HG03439 (cell line): ENCODE measurements at regions not wholly inside any gene's neighbourhood (a gene's known extent, or its start where the extent isn't known, plus 50 kb on each side); places are given as distances from the start of the nearest gene placed in this dataset.
"Not testable (repeated sequence)": the region's sequence is repeated elsewhere in the genome, so short reads cannot be mapped to it uniquely, and the experiment has no call there.

Source experiments
- ATAC-seq: cut with Tn5 transposase; IDR thresholded peaks from one replicate; pipeline ENCODE4 v1.9.1; 2021; ENCODE audit warnings: mild to moderate bottlenecking, moderate library complexity; ENCODE audit not compliant: unreplicated experiment

DNA sequence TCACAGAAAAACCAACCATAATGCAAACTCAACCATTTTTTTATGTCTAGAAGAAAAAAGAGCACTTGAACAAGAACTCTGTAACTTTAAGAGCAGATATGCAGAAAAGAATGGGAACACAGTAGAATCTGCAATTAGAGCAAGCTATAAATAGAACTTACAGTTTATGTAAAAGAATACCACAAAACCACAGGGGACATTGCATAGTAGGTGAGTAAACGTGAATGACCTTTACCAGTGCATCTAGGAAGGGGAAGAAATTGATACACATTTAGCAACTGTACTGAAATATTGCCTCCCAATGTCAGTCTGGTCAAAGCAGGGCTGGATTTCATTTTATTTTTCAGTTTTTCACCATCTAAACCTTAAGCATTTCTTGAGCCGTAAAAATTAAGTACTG, 242.2 kb upstream of the EDNRB start:
- ATAC-seq: peak; percentile 94

DNA sequence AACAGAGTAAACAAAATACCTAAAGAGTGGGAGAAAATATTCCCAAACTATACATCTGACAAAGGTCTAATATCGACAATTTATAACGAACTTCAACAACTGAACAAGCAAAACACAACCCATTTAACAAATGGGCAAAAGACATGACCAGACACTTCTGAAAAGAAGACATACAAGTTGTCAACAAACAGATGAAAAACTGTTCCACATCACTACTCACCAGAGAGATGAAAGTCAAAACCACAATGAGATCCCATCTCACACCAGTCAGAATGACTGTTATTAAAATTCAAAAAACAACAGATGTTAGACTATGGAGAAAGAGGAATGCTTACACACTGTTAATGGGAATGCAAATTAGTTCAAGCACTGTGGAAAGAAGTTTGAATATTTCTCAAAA, 233.8 kb upstream of the EDNRB start:
- no peak for ATAC-seq

DNA sequence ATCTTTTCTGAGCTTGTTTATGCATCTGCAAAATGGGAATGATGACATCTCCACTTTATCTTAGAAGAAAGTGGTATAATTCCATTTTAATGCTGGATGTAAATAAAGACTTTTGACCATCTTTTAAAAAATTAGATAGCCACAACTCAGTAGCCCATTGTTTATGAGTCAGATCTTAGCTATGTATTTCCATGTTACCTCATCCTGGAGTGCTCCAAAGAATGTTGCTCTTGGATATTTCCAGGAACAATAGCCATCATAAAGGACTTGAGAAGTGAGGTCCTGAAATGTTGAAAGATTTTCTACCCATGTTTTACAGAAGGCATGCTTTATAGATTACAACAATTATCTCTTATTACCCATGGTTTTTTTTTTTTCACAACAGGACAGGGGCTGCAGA, 229.3 kb upstream of the EDNRB start:
- ATAC-seq: no peak

DNA sequence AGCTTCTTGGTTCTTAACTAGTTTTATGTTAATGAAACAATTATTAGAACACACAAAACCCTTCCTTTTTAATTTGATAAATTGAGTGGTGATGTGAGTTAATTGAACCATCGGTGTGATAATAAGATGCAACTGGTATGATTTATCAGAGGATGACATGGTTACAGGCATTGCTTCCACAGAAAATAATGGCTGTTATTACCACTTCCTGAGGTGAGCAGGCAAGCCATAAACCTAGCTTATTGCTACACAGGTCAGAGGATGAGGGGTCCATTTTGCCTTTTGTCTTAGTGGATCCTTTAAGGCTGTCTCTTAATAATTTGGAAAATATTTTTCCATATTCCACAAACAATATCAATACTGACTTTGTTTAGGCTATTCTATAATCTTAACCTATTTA, 226.6 kb upstream of the EDNRB start:
- ATAC-seq: no peak

DNA sequence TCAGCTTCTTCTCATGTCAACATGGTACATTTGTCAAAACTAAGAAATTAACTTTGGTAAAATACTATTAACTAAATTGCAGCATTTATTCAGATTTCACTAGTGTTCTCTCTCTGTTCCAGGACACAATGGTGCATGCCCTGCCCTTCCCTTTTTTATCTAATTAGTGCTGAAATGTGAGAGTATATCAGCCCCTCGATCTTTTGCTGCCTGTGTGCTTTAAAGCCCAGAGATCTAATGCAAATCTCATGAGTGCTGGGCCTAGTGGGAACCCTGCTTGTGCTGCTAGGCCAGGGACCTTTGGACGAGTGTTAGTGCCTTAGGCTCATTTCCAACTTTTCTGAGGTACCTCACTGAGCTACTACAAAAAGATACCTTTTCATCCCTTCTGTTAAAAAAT, 221.1 kb upstream of the EDNRB start:
- no peak for ATAC-seq

DNA sequence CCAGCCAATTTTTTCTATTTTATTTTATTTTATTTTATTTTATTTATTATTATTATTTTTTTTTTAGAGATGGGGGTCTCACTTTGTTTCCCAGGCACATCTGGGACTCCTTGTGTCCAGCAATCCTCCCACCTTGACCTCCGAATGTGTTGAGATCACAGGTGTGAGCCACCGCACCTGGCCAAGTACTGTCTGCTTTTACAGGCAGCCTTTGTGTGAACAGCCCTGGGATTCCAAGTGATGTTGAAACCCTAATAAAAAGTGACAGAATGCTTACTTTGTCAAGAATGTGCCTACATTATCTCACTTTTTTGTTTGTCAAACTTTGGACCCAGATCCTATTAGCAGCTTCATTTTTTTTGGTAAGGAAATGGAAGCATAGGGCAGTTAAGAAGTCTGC, 220.1 kb upstream of the EDNRB start:
- ATAC-seq: no peak

DNA sequence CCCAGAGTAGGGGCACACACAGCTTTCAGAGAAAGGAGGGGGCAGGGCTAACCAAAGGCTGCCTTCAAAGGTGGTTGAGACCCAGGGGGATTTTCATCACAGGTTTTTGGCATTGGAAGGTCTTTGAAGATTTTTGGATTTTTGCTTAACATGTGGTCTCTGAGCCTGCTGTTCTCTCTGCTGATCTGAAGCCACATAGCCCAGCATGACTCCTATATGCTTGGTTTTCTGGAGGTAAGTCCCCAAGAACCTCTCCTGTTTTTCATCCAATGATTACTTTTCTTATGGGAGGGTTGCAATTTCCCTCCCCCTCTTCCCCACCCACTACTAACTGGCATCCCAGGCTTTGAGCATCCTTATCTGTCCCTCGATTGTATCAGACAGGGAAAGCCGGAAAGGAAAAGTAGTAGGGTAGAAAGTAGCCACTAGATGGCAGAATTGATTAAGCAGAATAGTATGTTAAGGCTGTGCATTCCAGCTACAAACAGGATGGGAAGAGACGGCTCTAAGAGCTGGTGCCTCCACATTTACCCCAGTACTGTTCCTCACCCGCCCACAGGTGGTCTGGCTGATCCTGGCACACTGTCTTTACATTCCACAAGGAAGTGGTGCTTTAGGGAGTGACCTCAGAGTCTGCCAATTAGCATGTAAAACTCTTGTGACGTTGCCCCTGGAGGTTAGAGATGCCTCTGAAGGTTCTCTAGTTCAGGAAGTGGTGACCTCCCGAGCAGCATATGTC, 218.9 kb upstream of the EDNRB start:
- ATAC-seq: peak; percentile 87

DNA sequence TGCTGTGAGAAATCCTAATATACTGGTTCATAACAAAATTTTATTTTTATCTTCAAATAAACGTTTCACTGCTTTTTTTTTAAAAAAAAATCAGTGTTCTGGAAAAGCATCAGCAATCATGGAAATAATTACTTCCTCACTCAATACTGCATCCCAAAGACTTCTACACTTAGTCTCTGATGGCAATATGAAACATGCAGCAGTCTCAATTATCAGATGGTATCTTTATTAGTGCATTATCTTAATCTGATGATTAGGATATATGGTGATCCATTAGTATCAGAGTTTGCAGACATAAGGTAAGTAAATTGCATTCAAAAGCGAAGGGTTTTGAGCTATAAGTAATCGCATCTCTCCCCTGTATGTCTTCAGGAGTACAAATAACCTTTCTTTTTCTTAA, 218.3 kb upstream of the EDNRB start:
- no peak for ATAC-seq

DNA sequence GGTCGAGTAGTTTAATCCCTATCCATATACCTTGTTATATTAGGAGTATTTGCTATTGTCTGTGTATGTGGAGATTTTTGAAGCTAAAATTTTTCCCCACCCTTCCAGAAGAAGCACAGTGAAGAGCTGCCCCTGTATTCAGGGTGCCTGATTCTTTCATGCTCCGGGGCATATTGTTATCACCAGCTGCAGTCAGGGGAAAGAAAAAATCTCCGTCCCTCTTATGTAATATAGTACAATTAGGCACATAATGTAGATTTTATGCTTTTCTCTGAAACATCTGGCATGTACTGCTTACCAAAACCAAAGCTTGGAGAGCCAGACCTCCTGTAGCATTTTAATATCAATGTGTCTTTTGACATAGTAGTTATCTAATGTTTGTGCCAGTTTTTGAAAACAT, 214.9 kb upstream of the EDNRB start:
- no peak for ATAC-seq

DNA sequence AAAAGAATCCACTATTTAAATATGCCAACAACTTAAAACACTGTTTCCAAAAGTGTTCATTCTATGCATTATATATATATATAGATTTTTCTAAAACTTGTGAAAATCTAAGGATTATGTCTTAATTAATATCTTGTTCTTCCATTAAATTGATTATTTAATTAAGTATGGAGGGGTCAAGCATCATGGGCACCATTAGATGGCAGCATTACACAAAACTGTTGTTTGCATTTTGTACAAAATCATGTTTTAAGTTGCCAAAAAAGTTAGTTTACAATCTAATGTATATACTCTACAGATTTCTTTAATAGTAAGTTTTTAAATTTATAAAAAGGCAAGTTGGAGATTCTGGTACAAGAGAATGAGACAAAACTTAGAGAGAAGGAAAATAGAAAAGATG, 213.2 kb upstream of the EDNRB start:
- no peak for ATAC-seq

DNA sequence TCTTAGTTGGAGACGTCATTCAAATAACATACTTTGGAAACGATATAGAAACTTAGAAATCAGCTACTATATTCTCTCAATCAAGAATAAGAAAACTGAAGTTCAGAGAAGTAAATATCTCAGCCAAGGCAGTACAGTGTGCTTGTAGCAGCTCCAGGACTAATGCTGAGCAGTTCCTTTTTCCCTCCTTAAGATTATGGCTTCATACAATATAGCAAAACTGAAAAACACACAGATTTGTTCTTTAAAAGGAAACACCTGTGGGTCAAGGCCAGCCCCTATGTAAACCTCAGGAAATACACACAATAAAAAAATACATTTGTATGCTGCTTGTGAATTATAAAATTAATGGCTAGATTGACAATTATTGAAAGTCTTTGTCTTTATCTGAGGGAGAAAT, 212.7 kb upstream of the EDNRB start:
- ATAC-seq: no peak

DNA sequence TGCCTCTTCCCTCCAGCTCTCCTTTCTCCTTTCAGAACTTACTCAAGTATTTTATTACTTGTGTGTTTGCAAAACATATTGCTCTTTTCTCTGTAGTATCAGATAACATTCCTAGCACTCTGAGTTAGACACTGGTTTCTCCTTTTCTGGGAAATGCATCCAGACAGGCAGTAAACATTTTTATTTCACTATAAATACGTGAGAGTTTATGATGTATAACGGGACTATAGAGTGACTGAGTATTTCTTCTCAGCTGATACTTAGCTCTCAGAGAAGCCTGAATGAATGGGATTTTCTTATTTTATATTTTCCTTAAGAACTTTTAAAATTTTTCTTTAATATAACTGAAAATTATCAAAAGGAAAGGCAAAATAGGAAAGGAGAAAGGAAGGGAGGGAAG, 211.2 kb upstream of the EDNRB start:
- no peak for ATAC-seq

DNA sequence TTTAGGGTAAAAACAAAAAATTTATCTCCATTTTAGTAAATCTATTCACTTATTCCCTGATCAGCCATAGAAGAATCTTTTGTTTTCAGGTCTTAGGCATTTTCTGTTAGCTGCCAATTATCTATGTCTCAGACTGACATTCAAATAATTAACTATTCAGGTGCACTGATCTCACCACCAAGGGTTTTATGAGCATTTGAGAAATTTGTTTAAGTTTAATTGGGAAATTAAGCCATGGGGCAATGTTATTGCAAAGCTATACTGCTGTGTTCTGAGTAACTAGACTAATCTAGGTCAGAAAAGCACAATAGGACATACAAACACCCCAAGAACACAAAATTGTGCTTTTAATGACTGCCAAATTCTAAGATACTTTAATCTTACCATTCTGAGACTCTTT, 210.7 kb upstream of the EDNRB start:
- ATAC-seq: no peak

DNA sequence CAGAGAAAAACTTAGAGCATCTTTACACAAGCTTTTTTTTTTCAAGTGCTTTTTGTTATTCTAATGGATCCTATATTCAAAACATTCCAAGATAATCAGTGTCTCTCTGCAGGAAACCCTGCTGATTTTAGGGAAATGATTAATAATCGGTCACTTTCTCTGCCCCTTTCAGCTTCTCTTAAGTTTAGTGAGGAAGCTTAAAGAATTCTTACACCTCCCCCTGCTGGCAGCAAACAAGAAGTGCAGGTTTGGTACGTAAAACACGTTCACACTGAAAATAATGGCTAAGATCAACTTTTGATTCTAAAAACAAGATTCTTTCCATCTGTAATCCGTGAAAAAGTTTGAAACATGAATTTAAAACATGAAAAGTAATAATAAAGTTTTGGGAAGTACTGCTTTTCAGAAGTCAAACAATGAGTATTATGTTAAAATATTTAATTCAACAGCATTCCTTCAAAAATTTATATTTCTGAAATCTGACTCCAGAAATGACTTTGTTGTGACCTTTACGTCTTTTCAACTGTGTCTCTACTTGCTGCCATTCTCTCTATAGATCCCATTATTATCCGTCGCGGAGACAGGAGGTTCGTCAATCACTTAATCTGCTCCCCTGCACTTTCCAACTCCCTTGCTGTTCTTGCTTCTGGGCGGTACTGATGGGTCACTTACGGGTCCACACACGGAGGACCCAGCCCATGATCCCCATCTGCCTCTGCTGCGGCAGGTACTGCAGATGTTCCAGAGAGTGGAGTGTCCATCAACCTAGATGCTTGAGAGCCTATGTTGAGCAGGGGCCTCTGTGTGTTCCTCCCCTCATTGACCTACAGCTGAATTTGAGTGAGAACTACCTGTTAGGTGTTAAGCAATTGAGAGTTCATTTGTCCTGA, 203.1 kb upstream of the EDNRB start:
- ATAC-seq: peak; percentile 67

DNA sequence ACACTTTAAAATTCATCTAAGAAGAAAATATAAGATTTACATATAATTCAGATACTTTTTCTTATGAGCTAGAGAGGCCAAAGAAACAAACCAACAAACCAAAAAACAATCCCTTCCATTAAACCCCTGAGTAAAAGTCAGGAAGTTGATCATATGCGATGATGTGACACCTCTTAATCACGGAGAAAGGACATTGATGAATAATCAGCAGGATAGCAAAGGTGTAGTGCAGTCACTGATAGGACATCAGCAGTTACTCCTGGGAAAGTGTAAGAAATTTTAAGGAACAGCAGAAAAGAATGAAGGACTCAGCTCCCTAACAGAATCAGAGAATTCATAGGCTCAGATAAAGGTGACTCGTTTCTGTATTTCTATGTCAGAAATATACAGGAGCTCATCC, 202.4 kb upstream of the EDNRB start:
- no peak for ATAC-seq

DNA sequence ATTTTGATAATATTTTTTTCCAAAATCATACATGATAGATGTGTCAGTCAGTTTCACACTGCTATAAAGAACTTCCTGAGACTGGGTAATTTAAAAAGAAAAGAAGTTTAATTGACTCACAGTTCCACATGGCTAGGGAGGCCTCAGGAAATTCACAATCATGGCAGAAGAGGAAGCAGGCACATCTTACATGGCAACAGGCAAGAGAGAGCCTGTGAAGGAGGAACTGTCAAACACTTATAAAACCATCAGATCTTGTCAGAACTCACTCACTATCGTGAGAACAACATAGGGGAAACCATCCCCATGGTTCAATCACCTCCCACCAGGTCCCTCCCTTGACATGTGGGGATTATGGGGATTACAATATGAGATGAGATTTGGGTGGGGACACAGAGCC, 201.5 kb upstream of the EDNRB start:
- ATAC-seq: not testable (repeated sequence)

DNA sequence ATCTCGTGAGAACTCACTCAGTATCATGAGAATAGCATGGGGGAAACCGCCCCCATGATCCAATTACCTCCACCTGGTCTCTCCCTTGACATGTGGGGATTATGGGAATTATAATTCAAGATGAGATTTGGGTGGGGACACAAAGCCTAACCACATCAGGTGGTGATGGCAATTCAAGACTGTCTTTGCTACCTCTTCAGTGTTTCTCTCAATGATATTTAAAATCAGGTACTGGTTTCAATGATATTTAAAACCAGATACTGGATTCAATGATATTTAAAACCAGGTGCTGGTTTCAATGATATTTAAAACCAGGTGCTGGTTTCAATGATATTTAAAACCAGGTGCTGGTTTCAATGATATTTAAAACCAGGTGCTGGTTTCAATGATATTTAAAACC, 198.4 kb upstream of the EDNRB start:
- ATAC-seq: not testable (repeated sequence)

DNA sequence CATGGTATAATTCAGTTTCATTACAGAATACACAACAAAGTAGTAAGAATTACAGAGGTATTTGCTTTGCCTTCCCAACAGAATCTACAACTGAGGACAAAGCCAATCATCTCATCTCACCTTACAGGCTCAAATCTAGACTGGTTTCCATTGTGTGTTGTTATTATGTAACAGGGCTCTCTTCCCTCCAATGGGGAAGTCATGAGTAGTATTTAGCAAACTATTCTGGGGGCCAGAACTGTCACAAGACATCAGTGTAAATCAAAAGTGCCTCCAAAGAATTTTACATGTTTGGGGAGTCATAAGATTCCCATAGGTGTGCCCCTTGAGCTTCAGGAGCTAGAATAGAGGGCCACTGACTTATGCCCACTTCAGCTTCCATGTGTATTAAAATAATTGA, 187.0 kb upstream of the EDNRB start:
- ATAC-seq: no peak

DNA sequence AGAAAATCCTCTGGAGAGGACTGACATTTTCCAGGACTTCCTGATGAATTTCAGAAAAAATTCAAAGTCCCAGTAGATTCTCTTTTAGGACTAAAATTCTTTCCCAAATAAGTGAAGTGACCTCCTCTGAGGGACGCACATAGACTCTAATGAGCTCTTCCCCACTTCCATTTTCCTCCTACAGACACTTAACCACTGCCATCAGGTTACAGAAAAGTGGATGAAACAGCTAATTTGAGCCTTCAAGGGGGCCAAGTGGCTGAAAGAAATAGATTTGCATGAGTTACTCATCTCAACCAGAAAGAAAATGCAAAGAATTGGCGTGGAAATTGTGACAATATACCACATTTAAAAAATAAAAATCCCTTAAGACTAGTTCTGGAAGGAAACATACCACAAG, 185.3 kb upstream of the EDNRB start:
- ATAC-seq: no peak

DNA sequence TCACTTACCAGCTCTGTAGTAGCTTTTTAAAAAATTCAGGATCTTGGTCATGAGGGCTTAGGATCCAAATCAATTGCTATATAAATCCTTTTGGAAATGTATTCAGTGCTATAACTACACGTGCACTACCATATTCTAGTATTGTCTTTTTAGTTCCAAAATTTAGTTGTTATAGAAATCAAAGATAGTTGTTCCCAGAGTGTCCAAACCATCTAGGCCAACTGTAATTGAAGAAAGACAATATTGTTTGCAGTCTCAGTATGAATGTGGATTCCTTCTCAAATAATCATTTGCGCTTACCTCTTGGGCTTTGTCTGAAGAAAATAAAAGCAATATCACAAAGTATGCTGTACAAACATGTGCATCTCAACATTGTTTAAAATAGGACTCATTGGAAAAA, 184.1 kb upstream of the EDNRB start:
- no peak for ATAC-seq

DNA sequence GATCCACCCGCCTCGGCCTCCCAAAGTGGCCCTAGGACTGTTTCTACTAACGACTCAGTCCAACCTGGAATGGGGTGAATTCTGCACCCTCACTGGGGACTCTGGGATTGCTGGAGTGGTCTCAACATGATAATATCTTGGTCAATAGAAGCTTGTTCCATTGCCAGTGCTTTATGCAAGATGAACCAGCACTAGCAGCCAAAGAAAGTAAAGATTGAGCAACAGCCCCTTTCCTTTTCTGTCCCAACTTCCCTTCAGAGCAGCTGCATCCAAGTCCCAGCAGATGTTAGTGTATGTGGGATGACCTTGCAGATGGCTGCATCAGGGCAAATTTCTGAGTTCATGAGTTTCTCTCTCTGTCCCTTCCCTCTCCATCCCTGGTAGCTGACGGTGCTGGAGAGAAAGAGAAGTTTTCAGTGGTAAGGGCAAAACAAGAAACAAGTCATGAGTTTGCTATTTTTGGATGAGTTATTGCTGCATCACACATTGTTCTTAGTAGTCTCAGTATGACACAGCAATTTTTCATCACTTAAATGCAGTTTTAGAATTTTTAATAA, 183.6 kb upstream of the EDNRB start:
- no peak for ATAC-seq

DNA sequence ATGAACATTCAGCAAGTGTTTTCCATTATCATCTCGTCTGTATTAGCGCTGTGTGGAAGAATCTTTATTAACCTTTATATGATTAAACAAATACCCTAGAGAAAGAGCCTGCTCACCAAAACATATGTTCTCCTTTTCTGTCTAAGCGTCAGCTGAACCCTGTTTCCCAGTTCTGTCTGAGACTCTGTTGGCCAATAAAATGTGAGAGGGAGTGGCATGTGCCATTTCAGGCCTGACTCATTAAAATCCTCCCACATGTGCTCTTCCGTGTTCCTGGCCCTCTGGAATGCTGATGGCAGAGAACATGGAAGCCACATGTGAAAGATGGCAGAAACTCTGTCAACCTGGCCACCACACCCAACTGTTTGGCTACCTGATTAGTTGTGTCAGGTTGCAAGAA, 181.9 kb upstream of the EDNRB start:
- no peak for ATAC-seq
